ENCODE measurements at regions not wholly inside any gene's neighbourhood (a gene's known extent, or its start where the extent isn't known, plus 50 kb on each side); places are given as distances from the start of the nearest gene placed in this dataset.

DNA sequence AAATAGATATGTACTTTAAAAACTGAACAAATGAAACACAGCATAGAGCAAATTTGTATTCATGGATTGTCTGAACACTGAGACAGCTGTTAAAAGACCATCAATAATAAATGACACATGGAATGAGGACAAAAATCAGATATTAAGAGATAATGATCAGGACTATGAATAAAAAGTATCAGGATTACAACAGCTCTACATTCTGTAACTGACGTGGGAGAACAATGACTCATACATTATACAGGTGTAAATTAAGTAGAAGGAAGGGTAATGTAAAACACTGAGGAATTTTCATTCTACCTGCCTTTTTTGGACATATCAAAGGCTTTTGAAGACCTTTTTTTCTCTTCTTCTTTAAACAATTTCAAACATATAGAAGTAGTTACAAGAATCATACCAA is 310.9 kb upstream of the ANO3 start:
- no peak for TF ChIP-seq POLR2A (IDR thresholded peaks at IDR 0.05)
- TF ChIP-seq, protein P1, sequence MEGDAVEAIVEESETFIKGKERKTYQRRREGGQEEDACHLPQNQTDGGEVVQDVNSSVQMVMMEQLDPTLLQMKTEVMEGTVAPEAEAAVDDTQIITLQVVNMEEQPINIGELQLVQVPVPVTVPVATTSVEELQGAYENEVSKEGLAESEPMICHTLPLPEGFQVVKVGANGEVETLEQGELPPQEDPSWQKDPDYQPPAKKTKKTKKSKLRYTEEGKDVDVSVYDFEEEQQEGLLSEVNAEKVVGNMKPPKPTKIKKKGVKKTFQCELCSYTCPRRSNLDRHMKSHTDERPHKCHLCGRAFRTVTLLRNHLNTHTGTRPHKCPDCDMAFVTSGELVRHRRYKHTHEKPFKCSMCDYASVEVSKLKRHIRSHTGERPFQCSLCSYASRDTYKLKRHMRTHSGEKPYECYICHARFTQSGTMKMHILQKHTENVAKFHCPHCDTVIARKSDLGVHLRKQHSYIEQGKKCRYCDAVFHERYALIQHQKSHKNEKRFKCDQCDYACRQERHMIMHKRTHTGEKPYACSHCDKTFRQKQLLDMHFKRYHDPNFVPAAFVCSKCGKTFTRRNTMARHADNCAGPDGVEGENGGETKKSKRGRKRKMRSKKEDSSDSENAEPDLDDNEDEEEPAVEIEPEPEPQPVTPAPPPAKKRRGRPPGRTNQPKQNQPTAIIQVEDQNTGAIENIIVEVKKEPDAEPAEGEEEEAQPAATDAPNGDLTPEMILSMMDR (IDR thresholded peaks at IDR 0.05), result no peak
- TF ChIP-seq POLR2AphosphoS5 (IDR thresholded peaks at IDR 0.05), result no peak

Measured in upper lobe of left lung (tissue), 4 donors.